ENCODE measurements at regions not wholly inside any gene's neighbourhood (a gene's known extent, or its start where the extent isn't known, plus 50 kb on each side); places are given as distances from the start of the nearest gene placed in this dataset.

DNA sequence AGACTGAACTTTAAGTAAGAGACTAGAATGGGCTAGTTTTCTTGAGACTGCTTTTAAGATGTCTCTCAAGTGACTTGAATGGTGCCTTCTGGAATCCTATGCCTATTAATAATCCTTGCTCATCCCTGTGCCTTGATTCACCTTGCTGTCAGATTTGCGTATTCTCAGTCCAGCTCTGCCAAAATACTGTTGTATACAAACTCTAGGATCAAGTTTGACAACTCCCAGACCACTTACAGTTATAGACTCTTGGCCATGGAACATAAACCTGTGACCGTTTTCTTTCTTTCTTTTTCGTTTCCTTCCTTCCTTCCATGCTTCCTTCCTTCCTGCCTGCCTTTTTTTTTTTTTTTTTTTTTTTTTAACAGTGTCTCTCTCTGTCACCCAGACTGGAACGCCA is 2390.9 kb upstream of the RAG2 start:
- TF ChIP-seq, protein P1, sequence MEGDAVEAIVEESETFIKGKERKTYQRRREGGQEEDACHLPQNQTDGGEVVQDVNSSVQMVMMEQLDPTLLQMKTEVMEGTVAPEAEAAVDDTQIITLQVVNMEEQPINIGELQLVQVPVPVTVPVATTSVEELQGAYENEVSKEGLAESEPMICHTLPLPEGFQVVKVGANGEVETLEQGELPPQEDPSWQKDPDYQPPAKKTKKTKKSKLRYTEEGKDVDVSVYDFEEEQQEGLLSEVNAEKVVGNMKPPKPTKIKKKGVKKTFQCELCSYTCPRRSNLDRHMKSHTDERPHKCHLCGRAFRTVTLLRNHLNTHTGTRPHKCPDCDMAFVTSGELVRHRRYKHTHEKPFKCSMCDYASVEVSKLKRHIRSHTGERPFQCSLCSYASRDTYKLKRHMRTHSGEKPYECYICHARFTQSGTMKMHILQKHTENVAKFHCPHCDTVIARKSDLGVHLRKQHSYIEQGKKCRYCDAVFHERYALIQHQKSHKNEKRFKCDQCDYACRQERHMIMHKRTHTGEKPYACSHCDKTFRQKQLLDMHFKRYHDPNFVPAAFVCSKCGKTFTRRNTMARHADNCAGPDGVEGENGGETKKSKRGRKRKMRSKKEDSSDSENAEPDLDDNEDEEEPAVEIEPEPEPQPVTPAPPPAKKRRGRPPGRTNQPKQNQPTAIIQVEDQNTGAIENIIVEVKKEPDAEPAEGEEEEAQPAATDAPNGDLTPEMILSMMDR (IDR thresholded peaks at IDR 0.05; ENCODE audit: insufficient read depth, low read depth, low read length) = no peak
- no peak for TF ChIP-seq EZH2 (IDR thresholded peaks at IDR 0.05; ENCODE audit: insufficient read depth, low read length)
- Histone ChIP-seq H3K9ac (ENCODE audit: low read length) (no peak overlapping the region), H2AFZ (ENCODE audit: low read depth, low read length) (no peak overlapping the region), H3K79me2 (ENCODE audit: insufficient read depth, low read length) (no peaks in the 10 kb centered on the region), H3K36me3 (ENCODE audit: insufficient read depth, low read length) (no peaks in the 10 kb centered on the region), H3K4me1 (ENCODE audit: insufficient read depth, low read length) (no peaks in the 10 kb centered on the region), H4K20me1 (ENCODE audit: insufficient read depth, low read length) (no peaks in the 10 kb centered on the region), H3K4me2 (ENCODE audit: low read length) (no peak overlapping the region), H3K27me3 (ENCODE audit: insufficient read depth, low read length) (no peaks in the 10 kb centered on the region), H3K4me3 (ENCODE audit: insufficient read depth, low read depth, low read length) (no peak overlapping the region), H3K9me3 (ENCODE audit: insufficient read depth, low read depth, low read length) (no peaks in the 10 kb centered on the region), H3K27ac (ENCODE audit: low read depth, low read length) (no peak overlapping the region)
- H3K9me3 Mint-ChIP-seq (ENCODE audit: unreplicated experiment) = peaks cover 3% of the 10 kb centered on the region
- peaks cover 2% of the 10 kb centered on the region for H3K36me3 Mint-ChIP-seq (ENCODE audit: low read depth, unreplicated experiment)
- FAIRE-seq = no peak
- no peak overlapping the region for H3K27ac Mint-ChIP-seq (ENCODE audit: unreplicated experiment)
- no peaks in the 10 kb centered on the region for H3K27me3 Mint-ChIP-seq (ENCODE audit: low read depth, unreplicated experiment)
- H3K4me1 Mint-ChIP-seq (ENCODE audit: low read depth, unreplicated experiment) = no peaks in the 10 kb centered on the region
- no peak for DNase-seq (ENCODE audit: low read depth)
- no peak overlapping the region for H3K4me3 Mint-ChIP-seq (ENCODE audit: unreplicated experiment)

DNA sequence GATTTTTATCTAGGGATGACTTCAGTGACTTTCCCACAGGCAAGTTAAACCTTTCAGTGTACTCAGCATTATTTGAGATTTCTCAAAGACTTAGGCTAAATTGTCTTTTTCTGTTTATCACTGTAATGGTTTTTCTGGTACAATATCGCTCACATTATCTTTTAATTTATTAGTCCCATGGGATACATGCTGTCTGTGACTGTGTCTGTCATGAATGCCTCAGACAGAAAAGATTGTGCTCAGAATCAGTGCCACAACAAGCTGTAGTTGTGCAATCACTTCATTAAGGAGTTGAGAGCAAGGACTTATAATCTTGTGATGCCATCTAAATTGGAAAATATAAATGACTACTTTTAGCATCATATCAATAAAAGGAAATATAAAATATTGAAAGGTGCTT is 2374.2 kb upstream of the RAG2 start:
- no peak overlapping the region for H3K9ac ChIP-seq (ENCODE audit: low read length)
- no peak overlapping the region for H3K27ac ChIP-seq (ENCODE audit: low read depth, low read length)
- no peak overlapping the region for H2AFZ ChIP-seq (ENCODE audit: low read depth, low read length)
- no peaks in the 10 kb centered on the region for H3K79me2 ChIP-seq (ENCODE audit: insufficient read depth, low read length)
- Mint-ChIP-seq H3K4me1 (ENCODE audit: low read depth, unreplicated experiment) (no peaks in the 10 kb centered on the region), H3K27me3 (ENCODE audit: low read depth, unreplicated experiment) (no peaks in the 10 kb centered on the region), H3K9me3 (ENCODE audit: unreplicated experiment) (no peaks in the 10 kb centered on the region), H3K36me3 (ENCODE audit: low read depth, unreplicated experiment) (no peaks in the 10 kb centered on the region), H3K27ac (ENCODE audit: unreplicated experiment) (no peak overlapping the region), H3K4me3 (ENCODE audit: unreplicated experiment) (no peak overlapping the region)
- no peaks in the 10 kb centered on the region for H3K4me1 ChIP-seq (ENCODE audit: insufficient read depth, low read length)
- H3K27me3 ChIP-seq (ENCODE audit: insufficient read depth, low read length) = no peaks in the 10 kb centered on the region
- FAIRE-seq (no peak), DNase-seq (ENCODE audit: low read depth) (no peak)
- no peak overlapping the region for H3K4me3 ChIP-seq (ENCODE audit: insufficient read depth, low read depth, low read length)
- H3K9me3 ChIP-seq (ENCODE audit: insufficient read depth, low read depth, low read length) = no peaks in the 10 kb centered on the region
- no peak for TF ChIP-seq EZH2 (IDR thresholded peaks at IDR 0.05; ENCODE audit: insufficient read depth, low read length)
- TF ChIP-seq, protein P1 (IDR thresholded peaks at IDR 0.05; ENCODE audit: insufficient read depth, low read depth, low read length) = no peak
- no peak overlapping the region for H3K4me2 ChIP-seq (ENCODE audit: low read length)
- H4K20me1 ChIP-seq (ENCODE audit: insufficient read depth, low read length) = no peaks in the 10 kb centered on the region
- no peaks in the 10 kb centered on the region for H3K36me3 ChIP-seq (ENCODE audit: insufficient read depth, low read length)

DNA sequence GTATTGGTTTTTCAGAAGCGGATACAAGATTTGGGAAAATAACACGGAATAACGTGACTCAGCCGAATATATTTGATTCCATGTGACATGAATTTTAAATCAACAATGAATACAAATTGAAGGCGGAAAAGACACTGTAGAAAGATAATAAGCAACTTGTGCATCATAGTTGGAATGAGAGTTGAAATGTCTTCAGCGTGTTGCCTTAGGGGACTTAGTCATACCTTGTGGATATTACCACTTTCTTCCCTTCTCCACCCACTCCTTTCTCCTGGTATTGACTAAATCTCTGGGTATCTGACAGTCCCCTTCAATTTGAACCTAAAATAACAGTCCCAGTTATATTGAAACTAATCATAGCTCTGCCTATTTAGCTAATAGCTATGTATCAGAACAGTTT is 2373.1 kb upstream of the RAG2 start:
- H3K27me3 ChIP-seq (ENCODE audit: insufficient read depth, low read length) = no peaks in the 10 kb centered on the region
- Mint-ChIP-seq H3K27me3 (ENCODE audit: low read depth, unreplicated experiment) (no peaks in the 10 kb centered on the region), H3K4me1 (ENCODE audit: low read depth, unreplicated experiment) (no peaks in the 10 kb centered on the region), H3K36me3 (ENCODE audit: low read depth, unreplicated experiment) (no peaks in the 10 kb centered on the region), H3K27ac (ENCODE audit: unreplicated experiment) (no peak overlapping the region), H3K9me3 (ENCODE audit: unreplicated experiment) (no peaks in the 10 kb centered on the region), H3K4me3 (ENCODE audit: unreplicated experiment) (no peak overlapping the region)
- H3K4me3 ChIP-seq (ENCODE audit: insufficient read depth, low read depth, low read length) = no peak overlapping the region
- TF ChIP-seq EZH2 (IDR thresholded peaks at IDR 0.05; ENCODE audit: insufficient read depth, low read length) = no peak
- TF ChIP-seq, protein P1 (IDR thresholded peaks at IDR 0.05; ENCODE audit: insufficient read depth, low read depth, low read length) = no peak
- no peak overlapping the region for H3K4me2 ChIP-seq (ENCODE audit: low read length)
- no peaks in the 10 kb centered on the region for H3K79me2 ChIP-seq (ENCODE audit: insufficient read depth, low read length)
- no peak overlapping the region for H3K9ac ChIP-seq (ENCODE audit: low read length)
- no peaks in the 10 kb centered on the region for H3K4me1 ChIP-seq (ENCODE audit: insufficient read depth, low read length)
- DNase-seq (ENCODE audit: low read depth) (peak; percentile 8), FAIRE-seq (no peak)
- no peaks in the 10 kb centered on the region for H3K36me3 ChIP-seq (ENCODE audit: insufficient read depth, low read length)
- H3K9me3 ChIP-seq (ENCODE audit: insufficient read depth, low read depth, low read length) = no peaks in the 10 kb centered on the region
- no peak overlapping the region for H2AFZ ChIP-seq (ENCODE audit: low read depth, low read length)
- no peak overlapping the region for H3K27ac ChIP-seq (ENCODE audit: low read depth, low read length)
- H4K20me1 ChIP-seq (ENCODE audit: insufficient read depth, low read length) = no peaks in the 10 kb centered on the region
